ENCODE measurements at regions not wholly inside any gene's neighbourhood (a gene's known extent, or its start where the extent isn't known, plus 50 kb on each side); places are given as distances from the start of the nearest gene placed in this dataset.

- TF ChIP-seq CTCF (conservative IDR thresholded peaks at IDR 0.05; ENCODE audit: low read length) (no peak), EZH2phosphoT487 (IDR thresholded peaks at IDR 0.05; ENCODE audit: borderline replicate concordance) (no peak)
These were observed 293.7 kb upstream of the RSPO3 start for GRCh38 chr6:126824815-126825214.
